HG03565 (cell line): ENCODE measurements at regions not wholly inside any gene's neighbourhood (a gene's known extent, or its start where the extent isn't known, plus 50 kb on each side); places are given as distances from the start of the nearest gene placed in this dataset.
"Not testable (repeated sequence)": the region's sequence is repeated elsewhere in the genome, so short reads cannot be mapped to it uniquely, and the experiment has no call there.

Source experiments
- ATAC-seq: cut with Tn5 transposase; IDR thresholded peaks from one replicate; pipeline ENCODE4 v1.9.1; 2021; ENCODE audit warnings: mild to moderate bottlenecking, moderate library complexity; ENCODE audit not compliant: unreplicated experiment

DNA sequence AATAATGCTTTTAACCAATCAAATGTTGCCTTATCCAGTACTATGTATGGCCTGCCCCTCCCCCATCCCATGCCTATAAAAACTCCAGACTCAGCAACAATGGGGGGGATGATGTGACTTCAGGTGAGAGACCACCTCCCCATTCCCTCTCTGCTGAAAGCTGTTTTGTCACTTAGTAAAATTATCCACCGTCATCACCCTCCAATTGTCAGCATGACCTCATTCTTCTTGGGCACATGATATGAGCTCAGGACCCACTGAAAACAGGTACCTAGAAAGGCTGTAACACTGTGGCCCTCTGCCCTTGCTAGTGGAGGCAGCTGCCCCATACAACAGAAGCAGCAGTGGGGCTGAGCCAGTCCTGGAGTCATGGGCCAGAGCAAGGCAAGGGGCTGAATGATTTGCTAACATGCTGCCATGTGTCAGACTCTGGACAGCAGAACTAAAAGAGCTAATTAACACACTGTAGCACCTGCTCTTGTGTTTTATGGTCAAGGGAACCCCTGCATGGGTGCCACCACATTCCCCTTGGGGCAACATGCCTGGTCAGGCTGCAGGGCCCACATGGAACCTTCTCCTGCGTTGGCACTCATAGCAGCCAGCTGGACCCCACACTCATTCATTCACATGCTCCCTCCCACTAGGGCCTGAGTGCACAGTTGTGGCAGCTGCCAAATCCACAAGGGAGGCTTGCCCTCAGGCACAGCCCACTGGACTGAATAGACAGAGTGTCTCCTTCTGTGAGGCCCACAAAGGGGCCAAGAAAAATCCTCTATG, 722.2 kb upstream of the PCDH20 start:
- ATAC-seq, result no peak

- no peak for ATAC-seq
Observed at GRCh38 chr13:62131604-62132003, 716.0 kb upstream of the PCDH20 start.

DNA sequence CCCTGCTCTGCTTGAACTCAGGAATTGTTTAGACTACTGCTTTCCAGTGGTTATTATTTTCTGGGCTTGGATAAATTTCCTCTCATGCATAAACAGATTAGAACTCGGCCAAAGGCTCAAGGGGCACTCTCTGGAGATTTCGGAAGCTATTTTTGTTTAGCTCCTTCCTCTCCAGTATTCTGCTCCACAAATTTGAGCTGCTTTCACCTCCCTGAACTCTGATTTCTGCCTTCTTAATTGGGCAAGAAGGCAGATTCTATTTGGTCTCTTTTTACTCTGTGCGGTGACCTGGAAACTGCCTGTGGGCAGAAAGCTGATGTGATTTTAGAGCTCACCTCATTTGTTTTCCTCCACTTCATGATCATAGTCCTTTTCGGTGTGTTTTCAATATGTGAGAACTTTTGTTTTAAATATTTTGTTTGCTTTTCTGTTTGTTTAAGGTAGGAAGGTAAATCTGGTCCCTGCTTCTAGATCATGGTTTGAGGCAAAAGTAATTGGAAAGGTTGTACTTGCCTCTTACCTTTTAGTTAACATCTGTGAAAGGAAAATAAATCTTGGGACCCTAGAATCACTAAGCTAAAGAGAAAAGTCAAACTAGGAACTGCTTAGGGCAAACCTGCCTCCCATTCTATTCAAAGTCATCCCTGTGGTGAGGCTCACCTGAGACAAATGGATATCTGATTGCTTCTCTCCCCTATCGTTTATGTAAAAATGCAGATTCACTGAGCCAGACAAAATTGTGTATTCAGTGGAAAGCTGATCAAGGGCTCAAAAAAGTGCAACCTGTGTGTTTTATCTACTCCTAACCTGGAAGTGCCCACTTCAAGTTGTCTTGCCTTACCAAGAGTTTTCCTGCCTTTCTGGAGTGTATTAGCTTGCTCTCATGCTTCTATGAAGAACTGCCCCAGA, 714.7 kb upstream of the PCDH20 start:
- no peak for ATAC-seq

- ATAC-seq, result no peak
Observed at GRCh38 chr13:62129000-62129551, 713.4 kb upstream of the PCDH20 start.

DNA sequence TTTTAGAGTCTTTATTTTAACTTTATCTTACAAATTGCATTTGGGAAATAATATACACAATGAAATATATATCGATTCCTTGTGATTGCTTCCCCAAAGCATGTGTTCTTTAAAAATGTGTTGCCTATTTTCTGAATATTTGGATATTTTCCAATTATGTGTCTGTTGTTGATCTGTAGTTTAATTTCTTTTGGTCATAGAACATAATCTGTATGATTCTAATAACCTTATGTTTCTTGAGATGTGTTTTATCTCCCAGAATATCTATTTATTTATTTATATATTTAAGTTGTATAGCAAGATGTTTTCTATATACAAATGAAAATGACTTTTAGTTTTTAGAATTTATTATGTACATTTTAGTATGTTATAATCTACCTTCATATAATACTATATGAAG, 710.8 kb upstream of the PCDH20 start:
- ATAC-seq, result no peak

- ATAC-seq, result no peak
Observed at GRCh38 chr13:62125451-62125850, 709.8 kb upstream of the PCDH20 start.

- no peak for ATAC-seq
Observed at GRCh38 chr13:62123409-62123808, 707.8 kb upstream of the PCDH20 start.

DNA sequence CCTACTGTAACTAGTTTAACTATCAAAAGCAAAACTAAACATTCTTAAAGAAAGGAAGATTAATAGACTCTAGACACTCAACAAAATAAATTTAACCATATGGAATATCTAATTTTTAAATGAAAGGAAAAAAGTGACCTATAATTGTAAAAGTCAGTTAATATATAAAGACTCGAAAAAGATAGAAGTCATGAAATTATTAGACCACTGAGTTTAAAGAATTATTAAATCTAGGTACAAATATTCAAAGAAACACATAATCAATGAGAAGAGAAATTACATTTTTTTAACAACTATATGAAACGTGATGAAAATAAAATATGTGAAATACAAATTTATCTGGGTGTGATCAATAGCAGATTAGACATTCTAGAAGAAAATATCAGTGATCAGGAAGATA, 706.8 kb upstream of the PCDH20 start:
- ATAC-seq, result no peak

- peak; percentile 49 for ATAC-seq
Observed at GRCh38 chr13:62119739-62120700, 704.4 kb upstream of the PCDH20 start.

- ATAC-seq, result no peak
Observed at GRCh38 chr13:62115831-62116230, 700.2 kb upstream of the PCDH20 start.

- no peak for ATAC-seq
Observed at GRCh38 chr13:62113179-62113578, 697.5 kb upstream of the PCDH20 start.

DNA sequence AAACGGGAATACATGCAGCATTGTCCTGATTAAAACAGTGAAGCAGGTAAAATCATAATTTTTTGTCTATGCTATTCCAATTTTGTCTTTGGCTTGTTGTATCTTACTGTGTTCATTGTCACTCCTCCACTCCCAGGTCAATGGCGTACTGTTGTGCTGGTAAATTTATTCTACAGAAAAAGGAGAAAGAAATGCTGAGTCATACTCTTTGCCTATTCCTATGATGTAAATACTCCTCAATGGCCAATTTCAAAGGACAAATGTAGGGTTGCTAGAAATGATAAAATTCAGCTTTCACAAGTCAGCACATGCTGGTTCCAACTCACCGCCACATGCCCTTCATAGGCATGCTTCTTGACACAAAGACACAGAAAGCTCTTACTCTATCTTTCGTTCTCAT, 694.4 kb upstream of the PCDH20 start:
- ATAC-seq, result no peak

DNA sequence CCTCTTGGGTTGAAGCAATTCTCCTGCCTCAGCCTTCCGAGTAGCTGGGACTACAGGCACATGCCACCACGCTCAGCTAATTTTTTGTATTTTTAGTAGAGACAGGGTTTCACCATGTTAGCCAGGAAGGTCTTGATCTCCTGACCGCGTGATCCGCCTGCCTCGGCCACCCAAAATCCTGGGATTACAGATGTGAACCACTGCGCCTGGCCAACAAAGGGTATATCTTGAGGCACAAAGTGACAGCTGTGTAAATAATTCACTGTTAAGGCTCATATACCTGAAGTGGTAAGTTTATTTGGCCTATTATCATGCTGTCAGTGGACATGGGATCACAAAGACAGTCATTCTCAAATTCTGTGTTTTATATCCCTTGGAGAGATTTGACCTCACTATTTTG, 688.5 kb upstream of the PCDH20 start:
- not testable (repeated sequence) for ATAC-seq

DNA sequence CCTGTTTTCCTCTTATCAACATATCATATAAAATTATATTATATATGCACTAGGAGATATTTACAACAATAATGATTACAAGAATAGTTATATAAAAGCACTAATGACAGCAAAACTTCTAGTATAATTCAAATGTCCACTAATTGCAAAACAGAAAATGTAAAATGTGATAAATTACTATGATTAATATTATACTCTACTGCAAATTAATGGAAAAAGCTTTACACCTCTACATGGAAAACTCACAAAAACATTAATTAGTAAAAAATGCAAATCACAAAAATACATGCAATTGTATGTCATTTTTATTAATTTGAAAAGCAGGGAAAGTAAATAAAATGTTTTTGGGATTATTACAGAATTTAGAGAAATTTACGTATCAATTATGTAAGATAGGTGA, 681.0 kb upstream of the PCDH20 start:
- no peak for ATAC-seq

- no peak for ATAC-seq
Observed at GRCh38 chr13:62094932-62095331, 679.3 kb upstream of the PCDH20 start.

DNA sequence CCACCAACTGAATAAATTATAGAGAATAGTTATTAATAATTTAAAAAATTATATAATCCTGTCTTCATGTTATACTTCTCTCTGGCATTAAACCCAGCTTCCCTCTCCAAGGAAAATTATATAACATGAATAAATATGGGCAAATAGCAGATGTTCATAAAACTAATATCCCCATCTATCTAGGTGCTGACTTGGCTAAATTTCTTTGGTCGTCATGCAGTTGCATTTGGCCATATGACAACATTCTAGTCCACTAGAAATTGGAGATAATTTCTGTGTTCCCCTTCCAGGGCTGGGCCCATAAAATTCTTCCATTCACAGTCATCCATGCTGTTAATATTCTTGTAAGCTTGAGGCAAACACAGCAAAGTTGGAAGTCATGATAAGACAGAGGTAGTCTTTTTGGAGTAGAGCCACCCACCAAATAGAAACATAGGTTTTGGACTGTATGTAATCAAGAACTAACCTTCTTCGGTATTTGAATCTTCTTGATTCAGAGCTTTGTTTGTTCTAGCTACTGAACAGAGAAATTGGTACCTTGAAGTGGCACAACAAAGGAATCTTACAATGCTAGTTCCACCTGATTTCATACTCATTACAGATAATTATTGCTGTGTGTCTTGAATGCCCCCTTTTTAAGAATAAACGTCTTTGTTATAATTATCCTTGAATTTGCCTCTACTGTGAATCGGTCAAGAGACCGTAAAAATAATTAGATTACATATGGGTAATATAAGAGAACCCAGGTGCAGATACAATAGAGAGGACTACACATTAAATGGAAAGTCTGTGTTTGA, 678.5 kb upstream of the PCDH20 start:
- ATAC-seq, result no peak

GRCh38 chr13:62092949-62093348, 677.3 kb upstream of the PCDH20 start:
- ATAC-seq, result no peak

DNA sequence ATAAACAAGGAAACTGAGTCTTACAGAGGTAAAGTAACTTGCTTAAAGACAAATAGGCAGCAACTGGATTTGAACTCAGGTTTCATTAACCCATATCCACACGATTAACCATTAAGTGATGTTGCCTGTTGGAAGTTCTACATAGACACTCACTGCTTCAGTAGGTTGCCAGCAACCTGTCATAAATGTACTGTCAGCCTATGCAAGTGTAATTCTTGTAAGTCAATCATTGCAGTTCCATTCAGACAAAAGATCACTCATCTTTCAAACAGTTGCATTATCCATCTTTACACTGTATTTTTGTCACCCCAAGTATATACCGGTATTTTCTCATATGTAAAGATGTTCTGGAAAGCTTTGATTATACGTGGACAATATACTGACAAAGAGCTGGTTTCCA, 676.9 kb upstream of the PCDH20 start:
- no peak for ATAC-seq

DNA sequence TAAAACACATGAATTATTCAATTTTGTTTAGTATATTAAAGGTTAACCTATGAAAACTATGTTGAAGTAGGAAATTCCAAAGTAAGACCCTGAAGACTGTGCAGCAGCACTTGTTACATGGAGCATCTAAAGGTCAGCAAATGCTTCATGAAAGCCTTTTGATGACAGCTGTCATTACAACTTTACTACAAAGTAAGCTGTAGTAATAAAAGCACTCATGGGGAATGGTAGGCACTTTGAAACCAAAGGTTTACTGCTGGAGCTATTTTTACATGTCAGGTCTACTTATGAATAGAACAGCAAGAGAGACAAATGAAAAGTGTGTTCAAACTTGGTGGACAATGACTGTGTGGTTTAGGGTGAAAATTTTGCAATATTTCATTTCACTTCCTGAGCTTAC, 672.5 kb upstream of the PCDH20 start:
- no peak for ATAC-seq

- ATAC-seq, result no peak
Observed at GRCh38 chr13:62087124-62087523, 671.5 kb upstream of the PCDH20 start.
